GM19455 (cell line): ENCODE measurements at regions not wholly inside any gene's neighbourhood (a gene's known extent, or its start where the extent isn't known, plus 50 kb on each side); places are given as distances from the start of the nearest gene placed in this dataset.
"Not testable (repeated sequence)": the region's sequence is repeated elsewhere in the genome, so short reads cannot be mapped to it uniquely, and the experiment has no call there.

Source experiments
- ATAC-seq: cut with Tn5 transposase; IDR thresholded peaks from one replicate; pipeline ENCODE4 v1.9.1; 2021; ENCODE audit not compliant: unreplicated experiment

DNA sequence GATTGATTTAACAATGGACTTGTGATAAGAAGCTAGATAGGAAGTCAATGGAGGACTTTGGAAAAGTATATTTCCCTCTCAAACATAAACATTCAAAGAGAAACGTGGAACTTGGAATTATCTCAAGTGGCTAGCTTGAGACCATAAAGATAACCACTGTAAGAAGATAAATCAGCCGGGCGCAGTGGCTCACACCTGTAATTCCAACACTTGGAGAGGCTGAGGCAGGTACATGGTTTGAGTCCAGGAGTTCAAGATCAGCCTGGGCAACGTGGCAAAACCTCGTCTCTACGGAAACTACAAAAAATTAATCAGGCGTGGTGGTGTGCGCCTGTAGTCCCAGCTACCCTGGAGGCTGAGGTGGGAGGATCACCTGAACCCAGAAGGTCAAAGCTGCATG is 405.9 kb upstream of the ACVR2A start:
- no peak for ATAC-seq

DNA sequence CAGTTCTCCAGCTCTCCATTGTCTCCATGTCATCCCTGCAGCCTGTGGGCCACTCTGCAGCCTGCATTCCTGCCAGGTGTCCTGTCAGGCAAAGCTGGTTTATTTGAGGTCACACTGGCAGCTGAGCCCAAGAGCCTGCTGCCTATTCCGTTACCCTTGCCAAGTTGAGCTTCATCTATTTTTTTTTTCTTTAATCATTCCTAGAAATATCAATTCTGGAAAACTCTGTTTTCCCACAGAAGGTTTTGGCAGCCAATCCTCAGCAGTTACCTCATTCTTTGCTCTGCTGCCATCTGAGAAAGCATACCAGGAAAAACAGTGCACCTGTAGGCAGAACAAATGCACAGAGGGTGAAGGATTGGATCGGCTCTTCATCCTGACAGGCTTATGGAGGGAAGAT is 411.0 kb upstream of the ACVR2A start:
- ATAC-seq, result no peak

DNA sequence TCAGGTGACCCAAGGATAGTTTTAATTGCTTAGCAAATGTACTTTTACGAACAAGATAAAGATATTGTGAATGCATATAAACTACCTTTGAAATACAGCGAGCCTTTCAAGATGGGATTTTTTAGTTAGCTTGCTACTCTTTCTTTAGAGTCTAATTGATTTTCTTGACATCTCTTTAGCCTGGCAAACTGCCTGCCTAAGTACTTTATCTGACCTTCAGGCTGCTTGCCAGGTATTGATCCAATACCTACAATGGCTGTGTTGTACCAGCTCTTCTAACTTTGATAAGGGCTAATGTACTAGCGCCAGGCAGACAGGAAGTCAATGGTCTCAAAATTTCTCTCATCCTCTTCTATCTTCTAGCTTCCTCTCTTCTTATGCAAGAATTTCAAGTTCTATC is 414.4 kb upstream of the ACVR2A start:
- ATAC-seq, result no peak

DNA sequence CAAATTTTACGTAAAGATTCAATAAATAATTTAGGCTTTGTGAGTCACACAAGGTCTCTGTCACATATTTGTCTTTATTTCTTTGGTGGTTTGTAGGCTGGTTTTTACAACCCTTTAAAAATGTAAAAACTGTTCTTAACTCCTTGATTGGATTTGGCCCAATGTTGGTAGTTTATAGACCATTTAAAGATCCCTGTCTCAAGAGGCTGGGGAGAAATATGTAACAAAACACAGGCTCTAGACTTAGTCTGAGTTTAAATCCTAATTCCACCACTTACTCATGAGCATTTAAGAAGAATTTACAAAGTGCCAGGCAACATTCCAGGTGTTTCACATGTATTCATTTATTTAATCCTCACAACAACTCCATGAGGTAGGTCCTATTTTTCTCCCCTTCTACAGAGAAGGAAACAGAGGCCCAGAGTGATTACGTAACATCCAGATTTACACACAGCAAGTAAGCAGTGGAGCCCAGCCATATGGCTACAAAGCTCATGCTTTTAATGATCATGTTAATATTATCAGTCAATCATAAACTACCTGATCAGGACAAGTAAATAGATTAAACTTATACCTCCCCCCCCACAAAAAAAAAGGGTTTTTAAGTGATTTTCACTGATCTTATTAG is 416.6 kb upstream of the ACVR2A start:
- no peak for ATAC-seq

DNA sequence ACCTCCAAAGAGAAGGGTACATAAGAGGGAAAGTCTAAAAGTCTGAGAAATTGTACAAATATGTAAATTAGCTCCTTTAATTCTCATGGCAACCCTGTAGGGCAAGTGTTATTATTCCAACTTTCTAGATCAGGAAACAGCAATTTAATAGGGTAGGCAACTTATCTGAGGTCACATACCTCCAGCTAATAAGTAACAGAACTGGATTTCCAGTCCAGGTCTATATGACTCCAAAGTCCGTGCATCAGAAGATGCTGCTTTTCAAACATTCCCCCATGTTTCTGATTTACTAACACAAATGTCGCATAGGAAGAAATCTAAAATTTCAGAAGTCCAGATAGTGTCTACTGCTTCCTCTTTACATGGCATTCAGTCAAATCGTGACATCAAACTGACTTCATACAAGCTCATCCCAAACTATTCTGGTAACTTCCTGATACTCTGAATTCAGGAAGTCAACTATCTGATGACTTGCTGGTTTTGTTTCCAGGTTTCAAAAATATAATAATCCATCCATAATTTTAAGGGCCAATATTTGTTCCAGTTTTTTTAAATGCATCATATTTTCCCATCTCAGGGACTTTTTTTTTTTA is 419.3 kb upstream of the ACVR2A start:
- ATAC-seq, result no peak

DNA sequence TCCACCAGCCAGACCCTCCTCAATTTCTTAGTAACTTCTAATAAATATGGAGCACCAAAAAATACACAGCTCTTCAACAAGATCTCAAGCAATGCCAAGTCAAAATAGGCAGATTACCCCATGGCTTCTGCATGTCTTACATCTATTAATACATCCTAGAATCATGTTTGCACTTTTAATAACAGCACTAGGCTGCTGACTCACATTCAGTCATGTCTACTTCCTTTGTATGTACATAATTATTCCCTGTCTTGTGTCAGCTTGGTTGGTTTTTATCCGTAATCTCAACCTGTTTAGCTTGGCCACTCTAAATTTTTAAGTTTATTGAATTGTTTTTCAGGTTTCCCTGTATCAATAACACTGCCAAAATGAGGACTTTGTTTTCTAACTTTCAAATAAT is 420.1 kb upstream of the ACVR2A start:
- ATAC-seq, result no peak

DNA sequence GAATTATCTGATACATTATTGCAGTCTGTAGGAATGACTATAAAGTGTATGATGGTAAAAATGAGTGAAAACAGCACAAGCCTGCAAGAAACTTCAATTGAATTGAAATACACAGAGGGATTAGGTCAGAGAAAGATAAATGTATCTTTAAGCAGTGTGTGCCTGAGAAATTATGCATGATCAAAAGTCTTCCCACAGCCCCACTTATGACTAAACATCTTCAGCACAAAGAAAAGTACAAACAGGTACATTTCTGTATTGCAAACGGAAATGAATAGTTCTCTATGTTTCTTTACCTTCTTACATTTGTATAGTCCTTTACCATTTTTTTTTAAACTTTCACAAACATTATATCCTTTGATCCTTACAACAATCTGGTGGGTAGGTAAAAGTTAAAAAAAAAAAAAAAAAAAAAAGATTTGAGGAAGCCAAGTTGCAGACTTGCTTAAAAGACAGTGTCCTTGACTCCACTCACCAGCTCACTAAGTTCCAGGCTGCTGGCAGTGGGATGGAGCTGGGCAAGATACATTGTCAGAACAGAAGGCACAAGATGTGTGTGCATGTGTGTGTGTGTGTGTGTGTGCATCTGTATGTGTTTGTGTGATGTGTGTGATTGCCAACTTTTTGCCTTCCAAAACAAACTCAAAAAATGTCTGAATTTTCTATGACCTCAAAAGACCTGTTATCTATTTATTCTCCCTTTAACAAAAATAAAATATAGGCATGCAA is 423.7 kb upstream of the ACVR2A start:
- ATAC-seq, result no peak

DNA sequence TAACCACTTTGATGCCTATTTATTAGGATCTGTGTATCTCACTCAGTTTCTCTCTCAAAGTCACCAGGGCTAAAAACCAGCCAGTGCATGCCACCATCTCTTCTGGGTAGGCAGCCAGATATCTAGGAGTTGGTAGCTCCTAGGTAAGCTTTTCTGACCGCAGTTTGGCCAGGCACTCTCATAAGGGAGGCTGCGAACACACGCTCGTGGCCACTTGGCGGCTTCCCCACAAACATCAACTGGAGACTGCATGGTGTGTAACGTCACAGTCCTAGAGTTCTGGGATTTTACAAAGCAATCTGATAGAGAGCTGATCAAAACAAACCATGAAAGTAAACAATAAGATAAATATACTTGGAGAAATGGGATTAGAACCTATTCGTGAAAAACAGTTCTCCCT is 424.3 kb upstream of the ACVR2A start:
- no peak for ATAC-seq

DNA sequence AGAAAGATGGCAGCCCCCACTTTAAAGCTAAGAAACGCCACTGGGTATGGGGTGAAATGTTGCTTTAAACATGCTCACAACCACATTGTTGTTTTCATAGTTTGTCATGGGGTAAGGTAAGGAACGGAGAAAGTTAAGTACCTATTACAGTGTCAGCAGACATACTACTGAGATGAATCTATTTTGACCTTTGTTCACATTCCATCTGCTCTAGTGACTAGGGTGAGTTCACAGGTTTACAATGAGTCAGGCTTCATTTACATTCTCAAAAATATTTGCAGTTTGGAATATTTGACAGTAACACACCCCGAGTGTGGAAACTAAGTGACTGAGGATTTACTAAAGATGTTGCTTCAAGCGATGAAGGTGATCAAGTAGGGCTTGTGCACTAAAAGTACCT is 428.7 kb upstream of the ACVR2A start:
- no peak for ATAC-seq

DNA sequence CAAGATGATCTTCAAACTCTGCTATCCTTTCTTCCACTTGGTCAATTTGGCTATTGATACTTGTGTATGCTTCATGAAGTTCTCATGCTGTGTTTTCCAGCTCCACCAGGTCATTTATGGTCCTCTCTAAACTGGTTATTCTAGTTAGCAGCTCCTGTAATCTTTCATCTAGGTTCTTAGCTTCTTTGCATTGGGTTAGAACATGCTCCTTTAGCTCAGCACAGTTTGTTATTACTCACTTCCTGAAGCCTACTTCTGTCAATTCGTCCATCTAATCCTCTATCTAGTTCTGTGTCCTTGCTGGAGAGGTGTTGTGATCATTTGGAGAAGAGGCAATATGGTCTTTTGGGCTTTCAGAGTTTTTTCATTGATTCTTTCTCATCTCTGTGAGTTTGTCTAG is 430.2 kb upstream of the ACVR2A start:
- ATAC-seq, result not testable (repeated sequence)

DNA sequence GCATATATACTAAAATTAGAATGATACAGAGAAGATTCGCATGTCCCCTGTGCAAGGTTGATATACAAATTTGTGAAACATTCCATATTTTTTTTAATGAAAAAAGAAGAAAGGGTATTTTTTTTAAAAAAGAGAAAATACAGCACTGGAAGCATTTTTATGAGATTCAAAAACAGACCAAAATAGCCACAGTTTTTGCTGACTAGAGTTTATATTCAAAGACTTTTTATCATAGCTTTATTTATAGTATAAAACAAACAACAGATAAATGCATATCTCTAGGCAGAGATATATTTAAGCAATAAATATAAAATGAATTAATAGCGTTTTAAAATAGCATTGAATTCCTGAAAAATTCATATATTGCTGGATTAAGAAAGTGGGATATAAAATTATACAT is 436.5 kb upstream of the ACVR2A start:
- ATAC-seq, result no peak

DNA sequence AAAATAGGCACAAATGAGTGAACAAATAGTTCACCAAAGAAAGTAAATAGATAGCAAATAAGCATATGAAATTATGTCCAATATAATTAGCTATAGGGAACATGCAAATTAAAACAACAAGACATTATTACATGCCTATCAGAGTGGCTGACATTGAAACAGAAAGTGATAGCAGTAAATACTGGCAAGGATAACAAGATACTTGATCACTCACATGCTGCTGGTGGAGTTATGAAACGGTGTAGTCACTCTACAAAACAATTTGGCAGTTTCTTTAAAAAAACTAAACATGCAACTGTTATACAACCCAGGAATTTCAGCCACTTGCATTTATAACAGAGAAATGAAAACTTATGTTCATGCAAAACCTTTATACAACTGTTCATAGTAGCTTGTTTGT is 439.2 kb upstream of the ACVR2A start:
- no peak for ATAC-seq

DNA sequence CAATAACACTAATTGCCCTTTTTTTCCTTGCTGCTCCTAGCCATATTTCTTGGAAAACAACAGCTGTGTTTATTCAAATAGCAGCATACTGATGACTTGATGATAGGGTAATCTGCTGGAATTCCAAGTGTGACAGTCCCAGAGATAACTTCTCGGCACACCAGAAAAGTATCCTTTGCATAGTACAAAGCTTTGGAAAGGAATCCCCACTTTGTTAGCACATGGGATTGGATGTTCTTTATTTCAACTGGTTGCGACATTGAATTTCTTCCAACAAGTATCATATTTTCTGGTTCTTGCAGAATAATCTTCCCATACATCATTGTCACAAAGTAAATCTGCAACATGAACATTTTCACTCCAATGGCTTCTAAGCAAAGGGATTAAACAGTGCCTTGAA is 445.8 kb upstream of the ACVR2A start:
- ATAC-seq, result no peak

DNA sequence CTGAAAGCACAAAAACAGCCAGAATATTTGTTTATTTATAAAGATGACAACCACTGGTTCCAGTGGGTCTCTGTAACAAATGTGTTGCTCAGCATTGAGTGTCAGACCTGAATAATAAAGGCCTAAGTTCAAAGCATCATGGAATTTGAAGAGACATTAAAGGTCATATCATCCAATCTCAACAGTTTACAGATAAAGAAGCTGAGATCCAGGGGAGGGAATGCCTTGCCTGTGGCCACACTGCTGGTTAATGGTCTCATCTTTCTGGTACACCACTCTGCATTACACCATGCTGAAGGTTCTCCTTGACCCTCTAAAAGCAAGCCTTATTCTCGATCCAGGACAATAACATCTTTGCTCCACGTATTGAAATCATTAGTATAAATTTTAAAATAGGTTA is 446.5 kb upstream of the ACVR2A start:
- no peak for ATAC-seq

DNA sequence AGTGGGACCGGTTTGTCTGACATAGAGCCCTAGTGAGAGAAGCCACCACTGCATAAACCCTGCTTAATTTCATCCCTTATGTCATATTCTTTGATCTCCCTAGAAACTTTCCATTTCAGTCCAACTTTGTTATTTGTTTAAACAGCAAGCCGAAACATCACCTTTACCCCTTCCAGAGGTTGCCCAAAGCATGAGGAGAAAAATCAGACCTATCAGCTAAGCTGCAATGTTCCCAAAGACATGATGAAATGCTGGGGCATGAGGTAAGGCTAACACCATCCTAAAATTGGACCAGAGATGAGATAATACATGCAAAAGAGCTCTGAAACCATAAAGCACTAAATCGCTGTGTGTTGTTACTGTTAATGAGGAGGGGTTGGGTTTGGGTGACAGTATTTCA is 447.9 kb upstream of the ACVR2A start:
- no peak for ATAC-seq

DNA sequence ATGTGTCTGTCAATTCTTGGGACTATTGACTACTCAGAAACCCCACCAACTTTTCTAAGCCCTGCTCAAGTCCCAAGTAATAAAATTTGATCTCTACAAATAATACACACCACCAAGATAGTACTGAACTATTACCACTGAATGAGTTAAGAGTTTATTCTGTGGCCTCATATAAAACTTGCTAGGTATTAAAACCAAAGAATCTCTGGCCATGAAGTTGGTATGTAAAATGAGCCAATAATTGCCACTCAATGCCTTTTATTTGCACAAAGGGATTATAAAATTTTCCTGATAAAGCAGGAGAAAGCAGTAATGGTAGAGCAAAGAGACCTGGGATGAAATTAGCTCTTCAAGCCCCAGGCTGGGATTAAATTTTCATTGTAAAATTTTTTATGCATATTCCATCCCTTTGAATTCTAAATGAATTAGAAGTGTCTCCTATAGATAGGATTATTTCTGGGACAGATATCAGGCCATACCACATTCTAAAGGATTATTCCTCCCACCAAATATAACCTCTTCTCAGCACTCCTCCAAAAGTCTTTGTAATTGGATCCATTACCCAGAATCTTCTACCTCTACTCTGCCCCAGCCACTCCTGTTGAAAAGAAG is 450.5 kb upstream of the ACVR2A start:
- ATAC-seq, result no peak

DNA sequence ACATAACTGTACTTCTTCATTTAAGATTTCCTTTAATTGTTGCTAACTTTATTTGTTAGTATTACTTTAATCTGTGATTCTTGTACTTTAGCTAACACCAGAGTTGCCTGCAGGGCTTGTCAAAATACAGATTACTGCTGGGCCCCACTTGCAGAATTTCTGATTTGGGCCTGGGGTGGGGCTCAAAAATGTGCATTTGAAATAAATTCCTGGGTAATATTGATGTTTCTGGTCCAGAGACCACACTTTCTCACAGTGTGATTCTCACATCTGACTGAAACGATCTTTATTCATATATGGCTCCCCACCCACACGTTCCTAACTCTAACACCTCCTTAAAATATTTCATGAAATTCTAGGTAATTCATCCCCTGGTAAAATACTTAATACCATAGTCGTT is 452.6 kb upstream of the ACVR2A start:
- no peak for ATAC-seq

DNA sequence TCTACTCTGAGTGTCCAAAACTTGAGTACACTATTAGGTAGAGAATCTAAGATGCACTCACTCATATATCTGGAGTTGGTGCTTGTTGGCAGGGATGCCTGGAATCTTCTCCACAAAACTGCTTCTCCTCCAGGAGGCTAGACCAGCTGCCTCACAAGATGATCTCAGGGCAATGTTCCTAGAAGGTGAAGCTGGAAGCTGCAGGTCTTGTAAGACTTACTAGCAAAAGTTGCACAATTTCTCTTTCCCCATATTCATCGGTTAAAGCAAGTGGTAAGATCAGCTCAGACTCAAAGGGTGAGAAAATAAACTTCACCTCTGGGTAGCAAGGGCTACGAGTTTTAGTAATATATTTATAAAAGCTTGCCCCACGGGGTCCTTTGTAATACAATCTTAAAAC is 454.4 kb upstream of the ACVR2A start:
- ATAC-seq, result no peak

DNA sequence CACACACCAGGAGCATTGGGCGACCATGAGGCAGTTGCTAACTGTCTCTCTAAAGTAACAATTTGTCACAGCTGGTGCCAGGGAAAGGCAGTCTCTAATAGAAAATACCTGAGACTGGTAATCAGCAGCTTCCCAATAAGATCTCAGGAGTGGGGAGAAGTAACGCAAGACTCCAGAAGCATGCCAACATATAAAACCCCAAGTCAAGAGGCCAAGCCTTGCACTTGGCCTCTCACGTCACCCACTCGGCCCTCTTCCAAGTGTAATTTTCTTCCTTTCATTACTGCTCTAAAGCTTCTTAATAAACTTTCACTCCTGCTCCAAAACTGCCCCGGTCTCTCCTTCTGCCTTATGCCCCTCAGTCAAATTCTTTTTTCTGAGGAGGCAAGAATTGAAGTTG is 455.6 kb upstream of the ACVR2A start:
- no peak for ATAC-seq

DNA sequence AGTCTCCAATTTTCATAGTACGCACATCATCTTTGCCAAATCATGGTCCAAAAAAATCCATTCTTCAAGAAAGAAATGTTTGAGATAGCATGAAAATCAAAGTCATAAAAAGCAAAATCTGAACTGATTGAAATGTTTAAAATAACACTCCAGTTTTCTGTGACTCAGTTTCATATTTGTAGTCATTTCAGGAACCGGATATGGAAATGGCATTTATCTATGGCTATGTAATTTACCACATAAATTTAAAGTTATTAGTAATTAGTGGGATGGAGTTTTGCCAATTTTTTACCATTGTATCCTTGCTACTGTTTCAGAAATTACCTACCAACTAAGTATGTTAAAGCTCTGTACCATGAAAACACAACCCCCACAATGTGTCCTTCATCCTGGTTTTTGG is 456.6 kb upstream of the ACVR2A start:
- no peak for ATAC-seq

DNA sequence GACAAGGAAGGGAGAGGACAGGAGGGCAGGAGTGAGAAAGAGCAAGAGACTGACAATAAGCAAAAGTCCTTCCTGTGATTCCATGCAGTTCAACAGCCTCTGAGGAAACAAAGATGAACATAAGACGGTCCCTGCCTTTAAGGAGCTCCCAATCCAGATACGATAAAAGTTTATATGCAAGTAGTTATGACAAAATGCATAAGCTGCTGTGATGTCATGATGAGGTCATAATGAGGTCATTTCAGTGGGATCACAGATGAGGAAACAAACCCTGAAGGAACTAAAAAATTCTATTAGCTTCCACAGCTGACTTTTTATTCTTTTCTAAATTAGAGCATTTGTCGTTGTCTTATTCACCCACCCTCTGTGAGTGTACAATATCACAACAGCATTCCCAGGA is 458.5 kb upstream of the ACVR2A start:
- no peak for ATAC-seq

DNA sequence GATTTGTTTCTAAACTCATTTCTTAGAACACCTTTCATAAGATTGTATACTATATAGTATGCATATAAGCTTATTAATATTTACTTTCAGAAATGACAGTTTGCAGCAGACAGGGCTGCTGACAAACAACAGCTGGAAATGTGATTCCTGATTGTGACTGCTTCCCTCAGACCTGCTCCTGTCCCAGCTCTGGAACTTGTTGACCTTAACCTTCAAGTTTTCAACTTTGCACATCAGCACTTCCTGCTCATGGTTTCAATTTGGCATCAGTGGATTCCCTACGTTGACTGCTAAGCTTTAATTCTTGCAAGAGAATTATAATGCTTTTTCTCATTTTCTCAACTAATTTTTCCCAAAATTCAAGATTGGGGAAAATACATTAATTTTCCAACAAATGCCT is 459.2 kb upstream of the ACVR2A start:
- no peak for ATAC-seq
